ENCODE measurements at regions not wholly inside any gene's neighbourhood (a gene's known extent, or its start where the extent isn't known, plus 50 kb on each side); places are given as distances from the start of the nearest gene placed in this dataset.

- no peak for DNase-seq
Observed at GRCh38 chr2:154914561-154914960, 216.1 kb downstream of the KCNJ3 start.

GRCh38 chr2:154912215-154912614, 213.7 kb downstream of the KCNJ3 start:
- DNase-seq, result no peak

DNA sequence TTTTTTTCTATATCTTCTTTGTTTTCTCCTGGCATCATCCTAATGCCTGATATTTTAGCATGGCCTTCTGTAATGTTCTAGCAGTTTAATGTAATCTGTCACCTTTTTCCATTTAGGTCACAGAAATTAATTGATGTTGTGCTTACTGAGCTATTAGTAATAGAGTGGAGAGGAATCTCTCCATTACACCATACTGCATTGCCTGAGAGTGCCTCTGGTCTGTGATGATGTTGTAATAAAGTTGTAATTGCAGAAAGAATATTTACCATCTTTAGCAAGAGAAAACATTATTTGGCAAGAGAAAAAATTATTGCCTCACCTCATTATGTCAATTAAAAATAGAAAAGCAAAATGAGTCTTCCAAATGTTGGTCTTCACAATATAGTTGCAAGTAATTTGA, 213.2 kb downstream of the KCNJ3 start:
- no peak for DNase-seq

GRCh38 chr2:154910701-154911100, 212.2 kb downstream of the KCNJ3 start:
- DNase-seq, result no peak

GRCh38 chr2:154908327-154908726, 209.8 kb downstream of the KCNJ3 start:
- no peak for DNase-seq

Measured in hypothalamus (tissue), 51 donors.